AG09309 (cell line): ENCODE measurements at regions not wholly inside any gene's neighbourhood (a gene's known extent, or its start where the extent isn't known, plus 50 kb on each side); places are given as distances from the start of the nearest gene placed in this dataset.

Experiments
- DNase-seq: peaks from one replicate; pipeline ENCODE4 v3.0.0-alpha.2; 2010; ENCODE audit warnings: low read depth
- H3K4me3 ChIP-seq: 2 replicates; pipeline ENCODE4 v1.5.1; 2011; ENCODE audit warnings: mild to moderate bottlenecking, low read depth, low read length, moderate library complexity; ENCODE audit not compliant: control insufficient read depth
- TF ChIP-seq, protein P1 (sequence below): IDR thresholded peaks from 2 replicates; pipeline ENCODE4 v1.5.1; 2011; ENCODE audit warnings: mild to moderate bottlenecking, low read depth, low read length, inconsistent platforms; ENCODE audit not compliant: insufficient read depth, control insufficient read depth; ENCODE audit errors: missing control alignments

DNA sequence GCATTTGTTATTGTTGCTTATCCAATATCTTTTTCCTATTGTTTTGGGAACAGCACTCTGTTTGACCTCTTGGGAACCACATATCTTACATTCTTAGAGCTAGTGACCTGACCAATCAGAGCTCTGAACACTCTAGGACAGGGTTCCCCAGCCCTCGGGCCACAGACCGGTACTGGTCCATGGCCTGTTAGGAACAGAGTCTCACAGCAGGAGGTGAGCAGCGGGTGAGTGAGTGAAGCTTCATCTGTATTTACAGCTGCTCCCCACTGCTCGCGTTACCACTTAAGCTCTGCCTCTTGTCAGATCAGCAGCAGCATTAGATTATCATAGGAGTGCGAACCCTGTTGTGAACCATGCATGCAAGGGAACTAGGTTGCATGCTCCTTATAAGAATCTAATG lies 226.0 kb upstream of the TSHZ2 start:
- TF ChIP-seq, protein P1, sequence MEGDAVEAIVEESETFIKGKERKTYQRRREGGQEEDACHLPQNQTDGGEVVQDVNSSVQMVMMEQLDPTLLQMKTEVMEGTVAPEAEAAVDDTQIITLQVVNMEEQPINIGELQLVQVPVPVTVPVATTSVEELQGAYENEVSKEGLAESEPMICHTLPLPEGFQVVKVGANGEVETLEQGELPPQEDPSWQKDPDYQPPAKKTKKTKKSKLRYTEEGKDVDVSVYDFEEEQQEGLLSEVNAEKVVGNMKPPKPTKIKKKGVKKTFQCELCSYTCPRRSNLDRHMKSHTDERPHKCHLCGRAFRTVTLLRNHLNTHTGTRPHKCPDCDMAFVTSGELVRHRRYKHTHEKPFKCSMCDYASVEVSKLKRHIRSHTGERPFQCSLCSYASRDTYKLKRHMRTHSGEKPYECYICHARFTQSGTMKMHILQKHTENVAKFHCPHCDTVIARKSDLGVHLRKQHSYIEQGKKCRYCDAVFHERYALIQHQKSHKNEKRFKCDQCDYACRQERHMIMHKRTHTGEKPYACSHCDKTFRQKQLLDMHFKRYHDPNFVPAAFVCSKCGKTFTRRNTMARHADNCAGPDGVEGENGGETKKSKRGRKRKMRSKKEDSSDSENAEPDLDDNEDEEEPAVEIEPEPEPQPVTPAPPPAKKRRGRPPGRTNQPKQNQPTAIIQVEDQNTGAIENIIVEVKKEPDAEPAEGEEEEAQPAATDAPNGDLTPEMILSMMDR: no peak
- no peak for DNase-seq

DNA sequence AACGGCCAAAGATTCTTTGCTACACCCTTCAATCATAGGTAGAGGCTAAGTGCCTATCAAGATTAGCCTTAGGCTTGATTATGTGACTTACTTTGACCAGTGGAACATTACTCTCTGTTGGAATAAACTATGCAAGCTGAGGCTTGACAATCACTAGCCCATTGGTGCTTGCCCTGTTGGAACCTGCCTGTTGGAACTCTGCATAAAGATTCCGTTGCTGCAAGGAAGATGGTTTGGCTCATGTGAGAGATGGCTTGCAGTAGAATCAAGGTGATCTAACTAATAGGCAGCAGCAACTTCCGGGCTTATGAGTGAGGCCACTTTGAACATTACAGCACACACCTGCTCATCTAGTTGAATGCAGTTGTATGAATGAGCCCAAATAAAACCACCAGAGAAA lies 227.7 kb upstream of the TSHZ2 start:
- H3K4me3 ChIP-seq: no peak overlapping the region
- no peak for DNase-seq
- TF ChIP-seq, protein P1: no peak

More for the DNA sequence above, 226.0 kb upstream of the TSHZ2 start:
- no peak overlapping the region for H3K4me3 ChIP-seq

DNA sequence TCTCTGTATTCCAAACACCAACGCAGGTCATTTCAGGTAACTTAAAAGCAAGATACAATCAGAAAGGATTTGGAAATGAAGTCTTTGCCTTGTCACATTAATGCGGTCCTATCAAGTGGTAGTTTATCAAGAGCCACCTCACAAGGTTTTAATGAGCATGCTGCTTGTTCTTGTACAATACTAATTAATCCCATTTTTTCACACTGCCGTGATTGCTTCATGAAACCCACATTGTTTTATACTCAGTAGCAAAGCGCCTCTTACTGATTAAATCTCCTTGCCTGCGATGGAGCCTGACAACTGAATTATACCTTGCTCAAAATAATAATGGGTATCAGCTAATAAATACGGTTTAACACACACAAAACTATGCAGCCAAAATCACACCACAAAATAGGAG lies 234.1 kb upstream of the TSHZ2 start:
- TF ChIP-seq, protein P1: no peak

DNA sequence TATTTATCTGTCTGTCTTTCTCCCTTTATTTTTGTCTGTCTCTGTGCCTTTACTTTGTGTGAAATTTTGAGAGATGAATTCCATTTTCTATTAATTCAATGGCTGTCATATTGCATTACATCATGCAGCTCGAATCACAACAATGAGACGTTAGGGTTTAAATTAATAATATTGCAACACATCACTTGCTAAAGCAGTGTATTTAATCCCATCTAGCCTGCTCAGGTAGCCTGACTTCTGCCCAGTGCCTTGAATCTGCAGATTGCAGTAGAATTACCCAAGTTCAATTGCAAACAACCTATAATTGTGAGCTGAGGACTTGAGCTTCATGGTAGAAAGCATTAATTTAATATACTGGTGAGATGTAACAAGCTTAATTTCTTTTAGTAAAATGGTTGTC lies 235.7 kb upstream of the TSHZ2 start:
- H3K4me3 ChIP-seq: no peak overlapping the region
- TF ChIP-seq, protein P1: no peak
- no peak for DNase-seq

More for the DNA sequence above, 234.1 kb upstream of the TSHZ2 start:
- DNase-seq: no peak
- H3K4me3 ChIP-seq: no peak overlapping the region

DNA sequence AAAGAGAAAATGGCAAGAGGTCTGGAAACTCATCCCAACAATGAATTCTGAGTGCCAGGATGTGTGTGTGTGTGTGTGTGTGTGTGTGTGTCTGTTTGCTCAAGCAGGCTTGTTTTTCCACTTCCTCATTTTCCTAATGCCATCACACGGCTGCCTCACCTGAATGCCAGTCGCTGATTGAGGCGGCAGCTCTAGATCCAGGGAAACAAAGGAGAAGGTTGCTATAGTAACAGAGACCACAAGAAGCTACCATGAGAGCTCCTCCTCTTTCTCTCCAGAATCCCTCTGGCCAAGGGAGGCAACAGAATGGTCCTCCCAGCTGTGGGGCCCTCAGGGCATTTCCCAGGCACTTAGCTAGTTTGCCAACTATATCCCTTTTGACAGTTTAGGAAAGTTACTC lies 241.1 kb upstream of the TSHZ2 start:
- TF ChIP-seq, protein P1: no peak
- DNase-seq: no peak
- H3K4me3 ChIP-seq: no peak overlapping the region

DNA sequence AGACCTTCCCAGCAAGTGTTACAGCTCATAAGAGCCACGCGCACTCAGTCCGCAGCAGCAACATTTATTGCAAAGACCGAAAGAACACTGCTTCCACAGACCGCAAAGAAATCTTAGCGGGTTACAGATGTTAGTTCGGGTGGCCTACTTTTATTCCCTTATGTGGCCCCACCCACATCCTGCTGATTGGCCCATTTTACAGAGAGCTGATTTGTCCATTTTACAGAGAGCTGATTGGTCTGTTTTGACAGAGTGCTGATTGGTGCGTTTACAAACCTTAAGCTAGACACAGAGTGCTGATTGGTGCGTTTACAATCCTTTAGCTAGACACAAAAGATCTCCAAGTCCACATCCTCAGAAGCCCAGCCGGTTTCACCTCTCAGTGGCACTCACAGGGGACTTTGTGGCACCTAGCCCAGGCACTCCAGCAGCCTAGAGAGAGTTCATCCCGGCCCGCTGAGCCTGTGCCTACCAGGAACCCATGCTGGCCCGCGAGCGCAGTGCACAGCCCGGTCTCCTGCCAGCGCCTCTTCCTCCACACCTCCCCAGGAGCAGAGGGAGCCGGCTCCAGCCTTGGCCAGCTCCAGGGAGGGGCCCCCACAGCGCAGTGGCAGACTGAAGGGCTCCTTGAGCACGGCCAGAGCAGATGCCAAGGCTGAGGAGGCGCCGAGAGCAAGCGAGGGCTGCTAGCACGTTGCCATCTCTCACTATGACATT lies 244.3 kb upstream of the TSHZ2 start:
- TF ChIP-seq, protein P1: no peak
- DNase-seq: no peak
- H3K4me3 ChIP-seq: no peak overlapping the region
